Adrenal gland (tissue), 9 donors: ENCODE measurements at regions not wholly inside any gene's neighbourhood (a gene's known extent, or its start where the extent isn't known, plus 50 kb on each side); places are given as distances from the start of the nearest gene placed in this dataset.

Experiments used
- DNase-seq, 7 donors: peaks; one replicate each; pipeline ENCODE4 v3.0.0-alpha.2; 2019 to 2020
- H3K27ac ChIP-seq, 5 donors: fragments of 200-600 bp; sonication (generic) in 4 of 5; 1 replicate in 3 of 5; 2 replicates in 2 of 5; pipeline versions ENCODE4 v1.5.1 to v1.8.0; 2016 to 2020; ENCODE audit warnings: mild to moderate bottlenecking in 1 of 5
- H3K27me3 ChIP-seq: fragments of 200-600 bp; 2 replicates; pipeline ENCODE4 v1.8.0; 2021
- H3K36me3 ChIP-seq, 2 donors: fragments of 200-600 bp; replicated peaks in 1 of 2; 1 replicate in 1 of 2; 2 replicates in 1 of 2; pipeline versions ENCODE4 v1.5.1 to v1.8.0; 2018 to 2022
- H3K4me1 ChIP-seq, 2 donors: fragments of 200-600 bp; replicated peaks in 1 of 2; 1 replicate in 1 of 2; 2 replicates in 1 of 2; pipeline versions ENCODE4 v1.5.1 to v1.8.0; 2018 to 2021
- H3K4me3 ChIP-seq, 4 donors: fragments of 200-600 bp; sonication (generic) in 3 of 4; one replicate each; pipeline ENCODE4 v1.5.1; 2016 to 2018
- H3K9me3 ChIP-seq, 3 donors: fragments of 200-600 bp; sonication (generic) in 1 of 3; replicated peaks in 1 of 3; 1 replicate in 2 of 3; 2 replicates in 1 of 3; pipeline versions ENCODE4 v1.5.1 to v1.8.0; 2016 to 2021
- CTCF ChIP-seq, 6 experiments: fragments of 450-650 bp in 4 of 6; fragments of 200-600 bp in 2 of 6; sonication (generic) in 1 of 6; IDR thresholded peaks; 1 replicate in 5 of 6; 2 replicates in 1 of 6; pipeline versions ENCODE4 v1.5.1 to v1.8.0; 2016 to 2021; ENCODE audit warnings: antibody characterized with exemption in 6 of 6, mild to moderate bottlenecking in 2 of 6, moderate library complexity in 1 of 6
- POLR2A ChIP-seq, 2 donors: fragments of 450-650 bp; IDR thresholded peaks; one replicate each; pipeline ENCODE4 v1.6.1; 2017; ENCODE audit warnings: antibody characterized with exemption in 2 of 2, mild to moderate bottlenecking in 2 of 2, moderate library complexity in 1 of 2
- WGBS, 4 donors: extraction: QIAGEN DNeasy Blood & Tissue Kit in 2 of 4; methylation state at CpG; one replicate each; pipeline versions ENCODE4 v1.1.5 to v1.1.7; 2013 to 2017; 5-methylcytosine and 5-hydroxymethylcytosine counted together
- intact Hi-C, 2 donors: fragments of 100-400 bp; cut with DNase I; formaldehyde crosslinking; loops; one replicate each; pipeline versions ENCODE4 v1.14.1 to v1.15.0; 2022 to 2023
- donor health status: healthy with polysubstance abuse.
- donor health status: Bipolar disorder and iron deficiency.
- donor health status: DM: yes; HTN: yes; CAD: no.
- donor health status: DM: no; HTN: no; CAD: no.
- donor health status: DM: no; HTN: no; CAD: no.

- intact Hi-C loops = no loop called here
Measured at GRCh38 chr9:115746496-115746895, 407.1 kb upstream of the PAPPA start.

GRCh38 chr9:115747731-115748130, 405.9 kb upstream of the PAPPA start:
- intact Hi-C loops = no loop called here
- no peaks in the 10 kb centered on the region for H3K27me3 ChIP-seq
- 11 to 45% (median 25%) methylated on average over 1 of the region's 1 CpG for WGBS, 4 donors
- no peaks in the 10 kb centered on the region for H3K9me3 ChIP-seq
- H3K4me3 ChIP-seq = no peak overlapping the region
- no peaks in the 10 kb centered on the region for H3K36me3 ChIP-seq
- DNase-seq = no peak
- H3K27ac ChIP-seq = no peak overlapping the region
- TF ChIP-seq CTCF (IDR thresholded peaks at IDR 0.05) (no peak), POLR2A (IDR thresholded peaks at IDR 0.05) (no peak)
- no peaks in the 10 kb centered on the region for H3K4me1 ChIP-seq

More at GRCh38 chr9:115746496-115746895, 407.1 kb upstream of the PAPPA start:
- no peak overlapping the region for H3K27ac ChIP-seq
- TF ChIP-seq POLR2A (IDR thresholded peaks at IDR 0.05) (no peak), CTCF (IDR thresholded peaks at IDR 0.05) (no peak)
- H3K9me3 ChIP-seq = no peaks in the 10 kb centered on the region
- no peaks in the 10 kb centered on the region for H3K27me3 ChIP-seq
- DNase-seq = no peak
- no peaks in the 10 kb centered on the region for H3K4me1 ChIP-seq
- no peak overlapping the region for H3K4me3 ChIP-seq
- 64 to 80% (median 66%) methylated on average over 6 of the region's 6 CpGs for WGBS, 4 donors
- no peaks in the 10 kb centered on the region for H3K36me3 ChIP-seq

GRCh38 chr9:115756736-115757135, 396.9 kb upstream of the PAPPA start:
- H3K9me3 ChIP-seq = no peaks in the 10 kb centered on the region
- intact Hi-C loops = no loop called here
- TF ChIP-seq POLR2A (IDR thresholded peaks at IDR 0.05) = no peak
- TF ChIP-seq CTCF (IDR thresholded peaks at IDR 0.05) = no peak
- H3K27ac ChIP-seq = no peak overlapping the region
- H3K4me3 ChIP-seq = no peak overlapping the region
- no peaks in the 10 kb centered on the region for H3K36me3 ChIP-seq
- H3K27me3 ChIP-seq = no peaks in the 10 kb centered on the region
- no peaks in the 10 kb centered on the region for H3K4me1 ChIP-seq
- DNase-seq = no peak

GRCh38 chr9:115757461-115757860, 396.1 kb upstream of the PAPPA start:
- TF ChIP-seq CTCF (IDR thresholded peaks at IDR 0.05) = no peak
- TF ChIP-seq POLR2A (IDR thresholded peaks at IDR 0.05) = no peak
- Histone ChIP-seq H3K27me3 (no peaks in the 10 kb centered on the region), H3K4me3 (no peak overlapping the region), H3K4me1 (no peaks in the 10 kb centered on the region), H3K36me3 (no peaks in the 10 kb centered on the region), H3K9me3 (no peaks in the 10 kb centered on the region), H3K27ac (no peak overlapping the region)
- no peak for DNase-seq
- 73 to 82% (median 78%) methylated on average over 2 of the region's 2 CpGs for WGBS, 4 donors
- intact Hi-C loops = no loop called here
